Tibial nerve (tissue), 4 donors: ENCODE measurements at regions not wholly inside any gene's neighbourhood (a gene's known extent, or its start where the extent isn't known, plus 50 kb on each side); places are given as distances from the start of the nearest gene placed in this dataset.

Experiments used
- EP300 ChIP-seq, 2 donors: sonication (generic); formaldehyde crosslinking; IDR thresholded peaks; one replicate each; pipeline ENCODE4 v1.6.1; 2017; ENCODE audit warnings: antibody characterized with exemption in 2 of 2, mild to moderate bottlenecking in 1 of 2
- POLR2A ChIP-seq, 2 donors: fragments of 450-650 bp; IDR thresholded peaks; one replicate each; pipeline ENCODE4 v1.6.1; 2017; ENCODE audit warnings: antibody characterized with exemption in 2 of 2, mild to moderate bottlenecking in 2 of 2, moderate library complexity in 2 of 2
- TF ChIP-seq, protein P1 (sequence below), 5 experiments: fragments of 200-600 bp in 3 of 5; fragments of 450-650 bp in 2 of 5; sonication (generic) in 3 of 5; IDR thresholded peaks; one replicate each; pipeline ENCODE4 v1.5.1; 2016 to 2019; ENCODE audit warnings: antibody characterized with exemption in 5 of 5, mild to moderate bottlenecking in 3 of 5, moderate library complexity in 2 of 5

DNA sequence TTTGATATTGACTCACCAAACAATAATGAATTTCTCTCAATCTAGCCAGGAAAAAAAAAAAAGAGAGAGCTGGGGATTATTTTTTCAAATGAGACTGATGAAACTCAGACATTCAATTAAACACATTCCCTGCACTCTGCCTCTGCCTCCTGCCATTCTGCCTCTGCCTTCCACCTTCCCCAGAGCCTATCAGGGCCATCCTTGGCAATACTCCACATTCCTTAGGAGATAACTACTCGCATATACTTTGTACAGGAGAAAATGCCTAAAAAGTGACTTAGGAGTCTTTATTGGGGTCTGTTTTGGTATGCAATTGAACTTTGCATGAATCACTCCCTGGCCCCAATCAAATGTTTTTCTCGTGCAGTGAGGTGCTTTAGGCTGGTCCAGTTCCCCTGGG lies 246.6 kb upstream of the PLET1 start:
- TF ChIP-seq, protein P1, sequence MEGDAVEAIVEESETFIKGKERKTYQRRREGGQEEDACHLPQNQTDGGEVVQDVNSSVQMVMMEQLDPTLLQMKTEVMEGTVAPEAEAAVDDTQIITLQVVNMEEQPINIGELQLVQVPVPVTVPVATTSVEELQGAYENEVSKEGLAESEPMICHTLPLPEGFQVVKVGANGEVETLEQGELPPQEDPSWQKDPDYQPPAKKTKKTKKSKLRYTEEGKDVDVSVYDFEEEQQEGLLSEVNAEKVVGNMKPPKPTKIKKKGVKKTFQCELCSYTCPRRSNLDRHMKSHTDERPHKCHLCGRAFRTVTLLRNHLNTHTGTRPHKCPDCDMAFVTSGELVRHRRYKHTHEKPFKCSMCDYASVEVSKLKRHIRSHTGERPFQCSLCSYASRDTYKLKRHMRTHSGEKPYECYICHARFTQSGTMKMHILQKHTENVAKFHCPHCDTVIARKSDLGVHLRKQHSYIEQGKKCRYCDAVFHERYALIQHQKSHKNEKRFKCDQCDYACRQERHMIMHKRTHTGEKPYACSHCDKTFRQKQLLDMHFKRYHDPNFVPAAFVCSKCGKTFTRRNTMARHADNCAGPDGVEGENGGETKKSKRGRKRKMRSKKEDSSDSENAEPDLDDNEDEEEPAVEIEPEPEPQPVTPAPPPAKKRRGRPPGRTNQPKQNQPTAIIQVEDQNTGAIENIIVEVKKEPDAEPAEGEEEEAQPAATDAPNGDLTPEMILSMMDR (IDR thresholded peaks at IDR 0.05), result no peak
- TF ChIP-seq POLR2A (IDR thresholded peaks at IDR 0.05) (no peak), EP300 (IDR thresholded peaks at IDR 0.05) (no peak)
